ENCODE measurements at regions not wholly inside any gene's neighbourhood (a gene's known extent, or its start where the extent isn't known, plus 50 kb on each side); places are given as distances from the start of the nearest gene placed in this dataset.

DNA sequence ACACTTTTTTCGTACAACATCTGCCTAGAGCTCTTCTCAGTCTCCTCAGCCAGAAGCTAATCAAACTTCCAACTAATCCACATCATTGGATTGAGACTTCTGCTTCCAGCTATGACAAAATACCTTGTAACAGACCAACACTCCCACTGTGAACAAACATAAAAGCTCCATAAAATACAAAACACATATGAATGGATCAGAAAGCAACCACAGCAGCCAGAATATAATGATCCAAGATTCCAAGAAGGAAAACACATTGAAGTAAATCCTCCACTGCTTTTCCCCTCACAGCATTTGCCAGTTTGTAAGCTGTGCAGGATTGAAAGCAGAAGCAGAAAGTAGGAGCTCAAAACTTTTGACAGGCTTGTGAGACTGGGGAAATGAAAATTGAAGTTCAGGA lies 863.2 kb downstream of the TUSC7 start:
- TF ChIP-seq, protein P1, sequence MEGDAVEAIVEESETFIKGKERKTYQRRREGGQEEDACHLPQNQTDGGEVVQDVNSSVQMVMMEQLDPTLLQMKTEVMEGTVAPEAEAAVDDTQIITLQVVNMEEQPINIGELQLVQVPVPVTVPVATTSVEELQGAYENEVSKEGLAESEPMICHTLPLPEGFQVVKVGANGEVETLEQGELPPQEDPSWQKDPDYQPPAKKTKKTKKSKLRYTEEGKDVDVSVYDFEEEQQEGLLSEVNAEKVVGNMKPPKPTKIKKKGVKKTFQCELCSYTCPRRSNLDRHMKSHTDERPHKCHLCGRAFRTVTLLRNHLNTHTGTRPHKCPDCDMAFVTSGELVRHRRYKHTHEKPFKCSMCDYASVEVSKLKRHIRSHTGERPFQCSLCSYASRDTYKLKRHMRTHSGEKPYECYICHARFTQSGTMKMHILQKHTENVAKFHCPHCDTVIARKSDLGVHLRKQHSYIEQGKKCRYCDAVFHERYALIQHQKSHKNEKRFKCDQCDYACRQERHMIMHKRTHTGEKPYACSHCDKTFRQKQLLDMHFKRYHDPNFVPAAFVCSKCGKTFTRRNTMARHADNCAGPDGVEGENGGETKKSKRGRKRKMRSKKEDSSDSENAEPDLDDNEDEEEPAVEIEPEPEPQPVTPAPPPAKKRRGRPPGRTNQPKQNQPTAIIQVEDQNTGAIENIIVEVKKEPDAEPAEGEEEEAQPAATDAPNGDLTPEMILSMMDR (IDR thresholded peaks at IDR 0.05; ENCODE audit: extremely low read depth, missing control alignments): no peak
- DNase-seq (ENCODE audit: low spot score): no peak

DNA sequence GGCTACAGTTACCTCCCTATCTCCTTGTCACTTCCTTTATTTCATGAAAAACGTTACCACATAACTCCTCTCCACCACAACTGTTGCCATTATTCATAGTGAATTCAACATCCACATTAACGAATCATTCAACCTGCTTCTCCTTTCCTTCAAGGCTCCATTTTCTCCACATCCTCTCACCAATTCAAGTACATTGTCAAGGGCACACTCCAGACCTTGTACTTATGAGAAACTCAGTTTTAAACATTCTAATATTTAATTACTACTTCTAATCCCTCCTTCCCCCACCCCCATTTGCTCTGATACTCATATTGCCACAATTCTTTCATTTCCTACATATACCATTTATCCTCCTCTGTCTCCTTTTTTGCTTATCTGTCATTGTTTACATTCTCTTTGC lies 871.2 kb downstream of the TUSC7 start:
- no peak for DNase-seq (ENCODE audit: low spot score)
- TF ChIP-seq, protein P1 (IDR thresholded peaks at IDR 0.05; ENCODE audit: extremely low read depth, missing control alignments): no peak

DNA sequence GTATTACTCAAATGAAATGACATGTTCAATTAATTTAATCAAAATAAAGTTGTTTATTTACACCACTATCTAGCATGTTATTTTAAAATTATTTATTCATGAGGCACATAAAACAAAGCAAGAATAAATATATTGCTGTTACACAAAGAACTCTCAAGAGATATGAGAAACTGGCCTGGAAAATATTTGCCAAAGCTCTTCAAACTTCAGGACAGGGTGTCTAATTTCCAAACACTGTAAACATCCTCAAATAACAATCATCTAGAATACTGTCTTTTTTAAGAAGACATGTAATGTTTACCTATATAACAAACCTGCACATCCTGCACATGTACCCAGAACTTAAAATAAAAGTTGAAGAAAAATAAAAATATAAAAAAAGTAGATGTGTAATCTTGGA lies 876.6 kb downstream of the TUSC7 start:
- no peak for DNase-seq (ENCODE audit: low spot score)
- TF ChIP-seq, protein P1 (IDR thresholded peaks at IDR 0.05; ENCODE audit: extremely low read depth, missing control alignments): no peak

DNA sequence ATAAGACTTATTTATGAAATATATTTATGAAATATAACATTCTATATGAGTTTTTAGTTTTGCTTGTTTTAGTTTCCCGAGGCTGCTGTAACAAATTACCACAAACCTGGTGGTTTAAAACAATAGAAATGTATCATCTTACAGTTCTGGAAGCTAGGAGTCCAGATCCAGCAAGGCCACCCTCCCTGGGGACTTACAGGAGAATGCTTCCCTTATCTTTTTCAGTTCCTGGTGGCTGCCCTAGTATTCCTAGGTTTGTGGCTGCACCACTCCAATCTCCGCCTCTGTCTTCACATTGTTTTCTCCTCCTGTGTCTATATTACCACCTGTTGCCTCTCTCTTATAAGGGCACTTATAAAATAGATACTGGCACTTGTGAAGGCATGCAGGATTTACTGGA lies 877.8 kb downstream of the TUSC7 start:
- TF ChIP-seq, protein P1 (IDR thresholded peaks at IDR 0.05; ENCODE audit: extremely low read depth, missing control alignments): no peak
- DNase-seq (ENCODE audit: low spot score): no peak

DNA sequence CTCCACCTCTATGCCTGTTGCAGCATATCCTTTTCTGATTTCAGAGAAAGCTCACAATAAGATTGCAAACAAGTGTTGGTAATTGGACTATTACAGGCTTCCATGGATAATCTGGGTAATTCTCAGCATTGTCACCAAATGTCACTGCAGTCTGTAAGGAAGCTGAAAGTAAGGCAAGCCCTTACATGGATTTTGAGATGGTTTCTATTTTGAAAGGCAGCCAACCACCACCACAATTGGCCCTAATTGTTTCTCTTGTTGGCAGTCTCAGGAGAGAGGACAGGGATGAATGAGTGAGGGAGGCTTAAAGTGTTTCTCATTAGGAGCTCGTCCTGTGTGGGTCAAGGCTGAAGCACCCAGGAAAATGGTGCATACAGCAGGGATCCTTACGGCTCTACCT lies 879.9 kb downstream of the TUSC7 start:
- TF ChIP-seq, protein P1 (IDR thresholded peaks at IDR 0.05; ENCODE audit: extremely low read depth, missing control alignments): no peak
- DNase-seq (ENCODE audit: low spot score): no peak

DNA sequence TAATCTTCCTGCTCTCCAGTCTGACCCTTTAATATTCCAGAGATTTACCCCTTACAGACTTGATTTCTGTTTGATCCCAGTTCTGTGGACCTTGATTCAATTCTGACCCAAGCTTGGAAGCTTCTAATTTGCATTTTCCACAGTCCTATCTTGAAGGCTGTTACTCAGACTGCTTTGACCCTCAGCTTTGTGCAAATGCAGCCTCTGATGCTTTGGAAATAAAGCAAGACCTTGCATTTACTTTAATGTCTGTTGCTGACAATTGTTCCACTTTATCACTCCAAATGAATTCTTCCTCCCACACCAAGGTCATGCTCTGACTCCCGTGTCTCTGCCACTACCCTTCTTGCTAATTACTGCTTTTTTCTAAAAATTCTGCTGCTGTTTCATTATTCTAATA lies 886.0 kb downstream of the TUSC7 start:
- no peak for DNase-seq (ENCODE audit: low spot score)
- TF ChIP-seq, protein P1 (IDR thresholded peaks at IDR 0.05; ENCODE audit: extremely low read depth, missing control alignments): no peak

DNA sequence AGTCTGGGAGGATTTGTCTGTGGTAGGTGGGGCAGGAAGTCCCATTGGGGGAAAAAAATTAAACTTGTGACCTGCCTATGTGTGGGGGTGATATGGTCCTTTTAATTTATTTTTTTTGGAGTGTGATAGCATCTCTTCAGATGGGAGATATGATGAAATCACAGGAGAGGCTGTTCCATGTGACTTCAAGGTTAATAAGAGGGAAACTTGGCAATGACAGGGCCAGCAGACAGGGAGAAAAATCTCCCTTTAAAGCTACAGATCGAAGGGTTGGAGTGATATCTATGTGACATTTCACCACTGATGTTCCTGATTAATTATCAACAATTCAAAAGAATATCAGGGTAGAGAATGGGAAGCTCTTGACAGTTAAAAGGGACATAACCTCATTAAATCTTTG lies 886.9 kb downstream of the TUSC7 start:
- no peak for DNase-seq (ENCODE audit: low spot score)
- TF ChIP-seq, protein P1 (IDR thresholded peaks at IDR 0.05; ENCODE audit: extremely low read depth, missing control alignments): no peak

All from GM20000 (cell line).